Endothelial cell of umbilical vein (primary cell): ENCODE measurements at regions not wholly inside any gene's neighbourhood (a gene's known extent, or its start where the extent isn't known, plus 50 kb on each side); places are given as distances from the start of the nearest gene placed in this dataset.

Experiments used
- BruUV-seq: library from RNA; stranded (reverse); fragments of 400-500 nt; replicated peaks from 2 replicates; lab custom pipeline; 2021; lab: Mats Ljungman, UMichigan
- CTCF ChIA-PET: fragments of 300-600, 350-600 bp; sonication (Branson Sonifier 250); formaldehyde crosslinking; loops from one replicate; lab custom pipeline; 2021; ENCODE audit warnings: antibody characterized with exemption, inconsistent platforms; lab: Charles Lee
- POLR2A ChIA-PET: fragments of 300-600, 350-600 bp; sonication (Branson Sonifier 250); formaldehyde crosslinking; loops from one replicate; lab custom pipeline; 2021; ENCODE audit warnings: antibody characterized with exemption, inconsistent platforms; lab: Charles Lee
- DNase-seq: peaks from one replicate; pipeline ENCODE4 v3.0.0-alpha.2; 2011; ENCODE audit warnings: low read depth, low spot score
- FAIRE-seq: peaks from 2 replicates; lab custom pipeline; 2011; peaks lifted over from hg19 to GRCh38; lab: Jason Lieb, UNC
- H2AFZ ChIP-seq: 2 replicates; pipeline ENCODE4 v1.6.0; 2012; ENCODE audit warnings: low read depth, low read length, control low read depth, inconsistent platforms
- H3K27ac ChIP-seq: 2 replicates; pipeline ENCODE4 v1.5.1; 2011; ENCODE audit warnings: low read depth, mild to moderate bottlenecking, control low read depth, low read length, moderate library complexity; ENCODE audit not compliant: insufficient read depth
- H3K27me3 ChIP-seq, 2 experiments: 2 replicates each; pipeline versions ENCODE4 v1.6.0 to v1.6.1; 2011; ENCODE audit warnings: low read length in 2 of 2, mixed read lengths in 1 of 2; ENCODE audit not compliant: control insufficient read depth in 2 of 2, insufficient read depth in 2 of 2
- H3K36me3 ChIP-seq, 2 experiments: 2 replicates in 1 of 2; 3 replicates in 1 of 2; pipeline ENCODE4 v1.5.1; 2011; ENCODE audit warnings: low read length in 2 of 2, mild to moderate bottlenecking in 1 of 2, moderate library complexity in 1 of 2; ENCODE audit not compliant: control insufficient read depth in 2 of 2, insufficient read depth in 2 of 2; ENCODE audit errors: extremely low read depth in 1 of 2
- H3K4me1 ChIP-seq: 3 replicates; pipeline ENCODE4 v1.5.1; 2011; ENCODE audit warnings: mild to moderate bottlenecking, low read length; ENCODE audit not compliant: control insufficient read depth, insufficient read depth; ENCODE audit errors: extremely low read depth
- H3K4me2 ChIP-seq: 2 replicates; pipeline ENCODE4 v1.6.1; 2011; ENCODE audit warnings: low read length, control low read depth, mixed read lengths; ENCODE audit not compliant: insufficient read depth
- H3K4me3 ChIP-seq, 3 experiments: fragments of 200-600 bp in 1 of 3; sonication (generic), shearing (Covaris generic) in 1 of 3; replicated peaks in 1 of 3; 2 replicates each; pipeline ENCODE4 v1.5.1; 2011 to 2016; ENCODE audit warnings: control low read depth in 3 of 3, low read length in 3 of 3, mild to moderate bottlenecking in 2 of 3, inconsistent platforms in 1 of 3, low read depth in 1 of 3, moderate library complexity in 1 of 3; ENCODE audit not compliant: insufficient read depth in 1 of 3
- H3K79me2 ChIP-seq: 2 replicates; pipeline ENCODE4 v1.6.0; 2012; ENCODE audit warnings: low read length, inconsistent platforms; ENCODE audit not compliant: control insufficient read depth, insufficient read depth
- H3K9ac ChIP-seq: replicated peaks from 2 replicates; pipeline ENCODE3; 2011; ENCODE audit warnings: low read length, control low read depth; ENCODE audit not compliant: insufficient read depth; ENCODE audit errors: extremely low read depth
- H3K9me1 ChIP-seq: replicated peaks from 3 replicates; pipeline ENCODE4 v1.6.0; 2011; ENCODE audit warnings: mild to moderate bottlenecking, low read length; ENCODE audit not compliant: control insufficient read depth, insufficient read depth; ENCODE audit errors: extremely low read depth
- H3K9me3 ChIP-seq: replicated peaks from 2 replicates; pipeline ENCODE4 v1.5.1; 2012; ENCODE audit warnings: low read length, inconsistent platforms; ENCODE audit not compliant: control insufficient read depth, insufficient read depth
- H4K20me1 ChIP-seq: replicated peaks from 2 replicates; pipeline ENCODE3; 2011; ENCODE audit warnings: mild to moderate bottlenecking, low read length; ENCODE audit not compliant: control insufficient read depth, insufficient read depth; ENCODE audit errors: extremely low read depth
- EZH2 ChIP-seq: IDR thresholded peaks from 2 replicates; pipeline ENCODE4 v1.6.1; 2012; ENCODE audit warnings: borderline replicate concordance, low read depth, mild to moderate bottlenecking, moderate library complexity, low read length, inconsistent platforms; ENCODE audit not compliant: severe bottlenecking
- FOS ChIP-seq: IDR thresholded peaks from 2 replicates; pipeline ENCODE4 v1.6.1; 2011; ENCODE audit warnings: mild to moderate bottlenecking, low read length, moderate library complexity, borderline replicate concordance; ENCODE audit not compliant: insufficient read depth
- GATA2 ChIP-seq: IDR thresholded peaks from 2 replicates; pipeline ENCODE4 v1.7.0; 2011; ENCODE audit warnings: low read depth, mild to moderate bottlenecking, moderate library complexity, mixed read lengths, low read length; ENCODE audit not compliant: insufficient read length, insufficient read depth
- JUN ChIP-seq: IDR thresholded peaks from 2 replicates; pipeline ENCODE4 v1.6.1; 2011; ENCODE audit warnings: borderline replicate concordance, low read depth; ENCODE audit not compliant: insufficient read length, insufficient read depth
- MAX ChIP-seq: IDR thresholded peaks from 2 replicates; pipeline ENCODE4 v1.6.1; 2011; ENCODE audit not compliant: insufficient read depth, insufficient read length
- MYC ChIP-seq: IDR thresholded peaks from one replicate; pipeline ENCODE4 v1.6.1; 2011; ENCODE audit warnings: mild to moderate bottlenecking, low read depth, low read length
- POLR2A ChIP-seq: IDR thresholded peaks from 2 replicates; pipeline ENCODE4 v1.6.1; 2012; ENCODE audit warnings: low read depth, mild to moderate bottlenecking, control low read depth, low read length
- POLR2AphosphoS5 ChIP-seq: IDR thresholded peaks from 2 replicates; pipeline ENCODE4 v1.6.1; 2012; ENCODE audit warnings: low read depth, mild to moderate bottlenecking, control low read depth, low read length, moderate library complexity; ENCODE audit not compliant: insufficient read depth
- dilution Hi-C: fragments of 300-500 bp; cut with MboI; formaldehyde crosslinking; loops from one replicate; pipeline ENCODE4 v1.15.0; 2019; ENCODE audit warnings: low sequenced_read_pairs; ENCODE audit not compliant: extremely low pct_ligation_motif_present
- intact Hi-C: fragments of 100-400 bp; cut with micrococcal nuclease; formaldehyde crosslinking; loops from one replicate; pipeline ENCODE4 v1.10.0; 2022
- TF ChIP-seq, protein P1 (sequence below), 2 donors: IDR thresholded peaks; 1 replicate in 1 of 2; 2 replicates in 1 of 2; pipeline ENCODE4 v1.5.1; 2011; ENCODE audit warnings: low read length in 2 of 2, mild to moderate bottlenecking in 2 of 2, moderate library complexity in 2 of 2, control low read depth in 1 of 2, inconsistent platforms in 1 of 2, low read depth in 1 of 2; ENCODE audit not compliant: insufficient read depth in 1 of 2; ENCODE audit errors: extremely low read depth in 1 of 2

DNA sequence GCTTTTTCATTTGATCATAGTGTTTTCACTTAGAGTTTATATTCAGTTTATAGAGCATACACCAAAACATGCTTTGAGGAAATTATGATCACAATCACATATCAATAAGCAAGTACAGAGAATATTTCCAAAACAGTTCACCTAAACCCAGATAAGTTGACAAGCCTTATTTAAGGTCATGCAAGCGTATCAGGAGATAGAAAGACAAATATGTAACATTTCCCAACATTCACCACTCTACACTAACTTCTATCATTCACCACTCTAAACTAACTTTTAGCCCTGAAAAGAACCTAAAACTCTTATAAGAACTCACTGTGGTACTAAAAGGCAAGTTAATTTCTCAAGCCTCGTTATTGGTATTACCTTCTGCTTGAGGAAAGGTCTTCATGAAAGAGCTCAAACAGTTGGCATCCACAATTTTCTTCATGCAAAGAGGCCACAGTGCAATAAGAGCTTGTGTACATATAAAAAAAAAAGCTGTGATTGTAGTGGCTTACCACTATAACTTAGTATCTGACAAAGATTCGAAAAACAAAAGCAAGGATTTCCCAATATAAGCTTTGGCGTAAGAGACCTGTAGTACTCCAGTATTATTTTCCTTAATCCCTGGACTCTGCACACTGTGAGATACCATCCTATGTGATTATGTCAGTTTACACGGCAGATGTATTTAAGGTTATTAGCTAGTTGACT, 903.3 kb downstream of the STIM2 start:
- Histone ChIP-seq H3K4me3 (no peak overlapping the region), H2AFZ (no peak overlapping the region), H3K4me1 (no peaks in the 10 kb centered on the region), H3K27me3 (no peaks in the 10 kb centered on the region), H3K9me3 (no peaks in the 10 kb centered on the region), H3K36me3 (no peaks in the 10 kb centered on the region), H3K4me2 (no peak overlapping the region), H3K79me2 (no peaks in the 10 kb centered on the region), H3K9me1 (no peaks in the 10 kb centered on the region), H3K27ac (no peak overlapping the region), H3K9ac (no peak overlapping the region), H4K20me1 (no peaks in the 10 kb centered on the region)
- FAIRE-seq (no peak), DNase-seq (no peak)
- ChIA-PET POLR2A (no interaction called here), CTCF (no interaction called here)
- TF ChIP-seq, protein P1, sequence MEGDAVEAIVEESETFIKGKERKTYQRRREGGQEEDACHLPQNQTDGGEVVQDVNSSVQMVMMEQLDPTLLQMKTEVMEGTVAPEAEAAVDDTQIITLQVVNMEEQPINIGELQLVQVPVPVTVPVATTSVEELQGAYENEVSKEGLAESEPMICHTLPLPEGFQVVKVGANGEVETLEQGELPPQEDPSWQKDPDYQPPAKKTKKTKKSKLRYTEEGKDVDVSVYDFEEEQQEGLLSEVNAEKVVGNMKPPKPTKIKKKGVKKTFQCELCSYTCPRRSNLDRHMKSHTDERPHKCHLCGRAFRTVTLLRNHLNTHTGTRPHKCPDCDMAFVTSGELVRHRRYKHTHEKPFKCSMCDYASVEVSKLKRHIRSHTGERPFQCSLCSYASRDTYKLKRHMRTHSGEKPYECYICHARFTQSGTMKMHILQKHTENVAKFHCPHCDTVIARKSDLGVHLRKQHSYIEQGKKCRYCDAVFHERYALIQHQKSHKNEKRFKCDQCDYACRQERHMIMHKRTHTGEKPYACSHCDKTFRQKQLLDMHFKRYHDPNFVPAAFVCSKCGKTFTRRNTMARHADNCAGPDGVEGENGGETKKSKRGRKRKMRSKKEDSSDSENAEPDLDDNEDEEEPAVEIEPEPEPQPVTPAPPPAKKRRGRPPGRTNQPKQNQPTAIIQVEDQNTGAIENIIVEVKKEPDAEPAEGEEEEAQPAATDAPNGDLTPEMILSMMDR (IDR thresholded peaks at IDR 0.05; ENCODE audit: extremely low read depth in 1 of 2, insufficient read depth in 1 of 2, low read depth in 1 of 2, low read length in 2 of 2), result no peak
- TF ChIP-seq POLR2AphosphoS5, result no peak
- no peak for TF ChIP-seq POLR2A
- no peak for TF ChIP-seq EZH2
- TF ChIP-seq GATA2, result no peak
- TF ChIP-seq MYC, result no peak
- no peak for TF ChIP-seq MAX
- no peak for TF ChIP-seq JUN
- TF ChIP-seq FOS, result no peak
- no TSS peak for BruUV-seq
- intact Hi-C loops, result no loop called here
- dilution Hi-C loops, result no loop called here
